Jurkat, Clone E6-1 (cell line): ENCODE measurements at regions not wholly inside any gene's neighbourhood (a gene's known extent, or its start where the extent isn't known, plus 50 kb on each side); places are given as distances from the start of the nearest gene placed in this dataset.

Experiments
- DNase-seq: peaks from one replicate; pipeline ENCODE4 v3.0.0-alpha.2; 2011; ENCODE audit warnings: low read depth, low spot score
- H3K4me3 ChIP-seq: 2 replicates; pipeline ENCODE4 v1.5.1; 2011; ENCODE audit warnings: mild to moderate bottlenecking, low read length, control low read depth, moderate library complexity

GRCh38 chr2:57957238-57957637 is 89.4 kb upstream of the VRK2 start:
- H3K4me3 ChIP-seq: no peak overlapping the region
- no peak for DNase-seq

GRCh38 chr2:57959390-57959789 is 87.2 kb upstream of the VRK2 start:
- no peak for DNase-seq
- no peak overlapping the region for H3K4me3 ChIP-seq

- no peak overlapping the region for H3K4me3 ChIP-seq
- DNase-seq: no peak
These were observed 83.7 kb upstream of the VRK2 start for GRCh38 chr2:57962861-57963260.

- no peak overlapping the region for H3K4me3 ChIP-seq
- no peak for DNase-seq
These were observed 81.4 kb upstream of the VRK2 start for GRCh38 chr2:57965219-57965618.

GRCh38 chr2:57965961-57966360 is 80.6 kb upstream of the VRK2 start:
- no peak for DNase-seq

GRCh38 chr2:57973621-57974186 is 72.9 kb upstream of the VRK2 start:
- no peak for DNase-seq
- H3K4me3 ChIP-seq: no peak overlapping the region

More at GRCh38 chr2:57965961-57966360, 80.6 kb upstream of the VRK2 start:
- no peak overlapping the region for H3K4me3 ChIP-seq

- no peak for DNase-seq
- H3K4me3 ChIP-seq: no peak overlapping the region
These were observed 67.4 kb upstream of the VRK2 start for GRCh38 chr2:57979158-57979557.

- no peak for DNase-seq
- H3K4me3 ChIP-seq: no peak overlapping the region
These were observed 65.4 kb upstream of the VRK2 start for GRCh38 chr2:57981083-57981768.

GRCh38 chr2:57987835-57988573 is 58.6 kb upstream of the VRK2 start:
- no peak overlapping the region for H3K4me3 ChIP-seq
- DNase-seq: no peak

- DNase-seq: no peak
- no peak overlapping the region for H3K4me3 ChIP-seq
These were observed 56.4 kb upstream of the VRK2 start for GRCh38 chr2:57990118-57990725.
